Urinary bladder (tissue), 3 donors: ENCODE measurements at regions not wholly inside any gene's neighbourhood (a gene's known extent, or its start where the extent isn't known, plus 50 kb on each side); places are given as distances from the start of the nearest gene placed in this dataset.

Source experiments
- DNase-seq: peaks from one replicate; pipeline ENCODE4 v3.0.0-alpha.2; 2015; ENCODE audit errors: extremely low spot score
- H3K27ac ChIP-seq: one replicate; pipeline ENCODE4 v1.5.1; 2013; ENCODE audit warnings: low read depth, mild to moderate bottlenecking, moderate library complexity
- H3K36me3 ChIP-seq: one replicate; pipeline ENCODE4 v1.6.1; 2013; ENCODE audit warnings: mild to moderate bottlenecking, moderate library complexity; ENCODE audit not compliant: insufficient read depth
- H3K4me1 ChIP-seq: one replicate; pipeline ENCODE4 v1.6.1; 2013; ENCODE audit warnings: mild to moderate bottlenecking, moderate library complexity; ENCODE audit not compliant: insufficient read depth
- H3K4me3 ChIP-seq: one replicate; pipeline ENCODE4 v1.5.1; 2013; ENCODE audit warnings: low read depth, low read length
- WGBS: extraction: QIAGEN DNeasy Blood & Tissue Kit; methylation state at CpG from one replicate; pipeline ENCODE4 v1.1.7; 2013; 5-methylcytosine and 5-hydroxymethylcytosine counted together
- donor health status: healthy with polysubstance abuse.
- donor health status: healthy.

GRCh38 chr5:54655761-54656160 lies 138.2 kb downstream of the SNX18 start:
- peak overlapping the region; percentile 33 for H3K27ac ChIP-seq
- H3K4me1 ChIP-seq, result peaks cover 1% of the 10 kb centered on the region
- 94% methylated on average over 2 of the region's 2 CpGs for WGBS
- H3K36me3 ChIP-seq, result no peaks in the 10 kb centered on the region
- H3K4me3 ChIP-seq, result no peak overlapping the region
- DNase-seq, result no peak

GRCh38 chr5:54655266-54655665 lies 137.7 kb downstream of the SNX18 start:
- no peak overlapping the region for H3K27ac ChIP-seq
- H3K36me3 ChIP-seq, result no peaks in the 10 kb centered on the region
- no peak for DNase-seq
- no peak overlapping the region for H3K4me3 ChIP-seq
- WGBS, result 70% methylated on average over 1 of the region's 1 CpG
- peaks cover 1% of the 10 kb centered on the region for H3K4me1 ChIP-seq

GRCh38 chr5:54653956-54654614 lies 136.5 kb downstream of the SNX18 start:
- 98% methylated on average over 2 of the region's 2 CpGs for WGBS
- H3K4me1 ChIP-seq, result peaks cover 1% of the 10 kb centered on the region
- H3K36me3 ChIP-seq, result no peaks in the 10 kb centered on the region
- DNase-seq, result no peak
- no peak overlapping the region for H3K4me3 ChIP-seq
- no peak overlapping the region for H3K27ac ChIP-seq

- Histone ChIP-seq H3K36me3 (no peaks in the 10 kb centered on the region), H3K4me3 (no peak overlapping the region), H3K4me1 (no peaks in the 10 kb centered on the region), H3K27ac (no peak overlapping the region)
- 77% methylated on average over 6 of the region's 6 CpGs for WGBS
- DNase-seq, result no peak
Observed at GRCh38 chr5:54651482-54652076, 134.0 kb downstream of the SNX18 start.

- Histone ChIP-seq H3K36me3 (no peaks in the 10 kb centered on the region), H3K27ac (no peak overlapping the region), H3K4me1 (peaks cover 1% of the 10 kb centered on the region), H3K4me3 (no peak overlapping the region)
- DNase-seq, result no peak
- 98% methylated on average over 32 of the region's 32 CpGs for WGBS
Observed at GRCh38 chr5:54649041-54649504, 131.5 kb downstream of the SNX18 start.

GRCh38 chr5:54646356-54647101 lies 129.0 kb downstream of the SNX18 start:
- peak; percentile 26 for DNase-seq
- H3K36me3 ChIP-seq, result no peaks in the 10 kb centered on the region
- H3K27ac ChIP-seq, result peak overlapping the region; percentile 88
- H3K4me1 ChIP-seq, result peaks cover 1% of the 10 kb centered on the region
- H3K4me3 ChIP-seq, result no peak overlapping the region
- WGBS, result 41% methylated on average over 14 of the region's 14 CpGs

- Histone ChIP-seq H3K4me3 (no peak overlapping the region), H3K36me3 (no peaks in the 10 kb centered on the region), H3K27ac (peak overlapping the region; percentile 88), H3K4me1 (peaks cover 1% of the 10 kb centered on the region)
- 66% methylated on average over 2 of the region's 2 CpGs for WGBS
- DNase-seq, result no peak
Observed at GRCh38 chr5:54645882-54646355, 128.4 kb downstream of the SNX18 start.

GRCh38 chr5:54644226-54644625 lies 126.7 kb downstream of the SNX18 start:
- H3K27ac ChIP-seq, result no peak overlapping the region
- no peaks in the 10 kb centered on the region for H3K36me3 ChIP-seq
- DNase-seq, result no peak
- 78% methylated on average over 4 of the region's 4 CpGs for WGBS
- no peak overlapping the region for H3K4me3 ChIP-seq
- peaks cover 1% of the 10 kb centered on the region for H3K4me1 ChIP-seq

GRCh38 chr5:54643685-54644106 lies 126.1 kb downstream of the SNX18 start:
- WGBS, result 34% methylated on average over 4 of the region's 4 CpGs
- no peak overlapping the region for H3K27ac ChIP-seq
- peaks cover 1% of the 10 kb centered on the region for H3K4me1 ChIP-seq
- no peak for DNase-seq
- H3K4me3 ChIP-seq, result no peak overlapping the region
- no peaks in the 10 kb centered on the region for H3K36me3 ChIP-seq

GRCh38 chr5:54639621-54640020 lies 122.1 kb downstream of the SNX18 start:
- H3K4me1 ChIP-seq, result no peaks in the 10 kb centered on the region
- 89% methylated on average over 5 of the region's 5 CpGs for WGBS

GRCh38 chr5:54638106-54638505 lies 120.5 kb downstream of the SNX18 start:
- no peaks in the 10 kb centered on the region for H3K4me1 ChIP-seq
- H3K27ac ChIP-seq, result no peak overlapping the region
- WGBS, result 68% methylated on average over 2 of the region's 2 CpGs
- no peak for DNase-seq
- H3K4me3 ChIP-seq, result no peak overlapping the region
- H3K36me3 ChIP-seq, result no peaks in the 10 kb centered on the region

More at GRCh38 chr5:54639621-54640020, 122.1 kb downstream of the SNX18 start:
- H3K36me3 ChIP-seq, result no peaks in the 10 kb centered on the region
- no peak overlapping the region for H3K27ac ChIP-seq
- no peak for DNase-seq
- no peak overlapping the region for H3K4me3 ChIP-seq

- WGBS, result 51% methylated on average over 6 of the region's 6 CpGs
- H3K36me3 ChIP-seq, result no peaks in the 10 kb centered on the region
- no peak overlapping the region for H3K4me3 ChIP-seq
- no peaks in the 10 kb centered on the region for H3K4me1 ChIP-seq
- DNase-seq, result no peak
- no peak overlapping the region for H3K27ac ChIP-seq
Observed at GRCh38 chr5:54637654-54638053, 120.1 kb downstream of the SNX18 start.

GRCh38 chr5:54634089-54634488 lies 116.5 kb downstream of the SNX18 start:
- no peaks in the 10 kb centered on the region for H3K4me1 ChIP-seq
- no peak overlapping the region for H3K4me3 ChIP-seq
- WGBS, result 93% methylated on average over 1 of the region's 1 CpG
- no peak for DNase-seq
- no peak overlapping the region for H3K27ac ChIP-seq
- H3K36me3 ChIP-seq, result no peaks in the 10 kb centered on the region
